SK-N-SH (cell line): ENCODE measurements at regions not wholly inside any gene's neighbourhood (a gene's known extent, or its start where the extent isn't known, plus 50 kb on each side); places are given as distances from the start of the nearest gene placed in this dataset.

Experiments used
- CTCF ChIA-PET: fragments of 300-600, 350-600 bp; formaldehyde crosslinking; extraction: SDS; loops from one replicate; lab custom pipeline; 2021; lab: Yijun Ruan, JAX
- POLR2A ChIA-PET: fragments of 350-600 bp; sonication (Branson Sonifier 250); formaldehyde crosslinking; extraction: SDS; loops from one replicate; lab custom pipeline; 2020; ENCODE audit warnings: antibody characterized with exemption, inconsistent platforms; lab: Yijun Ruan, JAX
- DNase-seq: peaks from one replicate; pipeline ENCODE4 v3.0.0; 2012
- H2AFZ ChIP-seq: fragments of 200-600 bp; sonication (generic); 2 replicates; pipeline ENCODE4 v1.8.1; 2016; ENCODE audit warnings: antibody characterized with exemption, mild to moderate bottlenecking, low read depth
- H3F3A ChIP-seq: fragments of 200-600 bp; sonication (generic); replicated peaks from 2 replicates; pipeline ENCODE3; 2016; ENCODE audit warnings: antibody characterized with exemption, mild to moderate bottlenecking; ENCODE audit not compliant: insufficient read depth
- H3K27ac ChIP-seq, 2 experiments: fragments of 200-500 bp in 1 of 2; fragments of 200-600 bp in 1 of 2; sonication (Bioruptor generic) in 1 of 2; sonication (generic), shearing (Covaris generic) in 1 of 2; 2 replicates each; pipeline versions ENCODE4 v1.5.1 to v1.6.1; 2014 to 2016; ENCODE audit warnings: low read depth in 2 of 2, inconsistent platforms in 1 of 2, low read length in 1 of 2, mild to moderate bottlenecking in 1 of 2, mixed read lengths in 1 of 2
- H3K27me3 ChIP-seq: fragments of 200-600 bp; sonication (generic), shearing (Covaris generic); 2 replicates; pipeline ENCODE4 v1.6.1; 2016; ENCODE audit warnings: mixed run types; ENCODE audit not compliant: insufficient read depth
- H3K36me3 ChIP-seq, 2 experiments: fragments of 200-500 bp in 1 of 2; fragments of 200-600 bp in 1 of 2; sonication (Bioruptor generic) in 1 of 2; sonication (generic) in 1 of 2; replicated peaks in 1 of 2; 2 replicates each; pipeline versions ENCODE3 to v1.5.1; 2014 to 2016; ENCODE audit warnings: low read length in 1 of 2, mild to moderate bottlenecking in 1 of 2; ENCODE audit not compliant: insufficient read depth in 2 of 2, control insufficient read depth in 1 of 2
- H3K4me1 ChIP-seq, 2 experiments: fragments of 200-500 bp in 1 of 2; fragments of 200-600 bp in 1 of 2; sonication (Bioruptor generic) in 1 of 2; sonication (generic), shearing (Covaris generic) in 1 of 2; 2 replicates each; pipeline versions ENCODE4 v1.5.1 to v1.6.1; 2014 to 2016; ENCODE audit warnings: low read depth in 1 of 2, low read length in 1 of 2, mixed run types in 1 of 2; ENCODE audit not compliant: insufficient read depth in 2 of 2, control insufficient read depth in 1 of 2
- H3K4me2 ChIP-seq: fragments of 200-600 bp; sonication (generic), shearing (Covaris generic); 2 replicates; pipeline ENCODE4 v1.6.1; 2017; ENCODE audit warnings: mixed run types
- H3K4me3 ChIP-seq, 2 experiments: fragments of 200-500 bp in 1 of 2; fragments of 200-600 bp in 1 of 2; sonication (Bioruptor generic) in 1 of 2; sonication (generic), shearing (Covaris generic) in 1 of 2; 2 replicates each; pipeline versions ENCODE4 v1.5.1 to v1.8.1; 2014 to 2016; ENCODE audit warnings: low read depth in 2 of 2, inconsistent platforms in 1 of 2, low read length in 1 of 2, mild to moderate bottlenecking in 1 of 2, mixed read lengths in 1 of 2, moderate library complexity in 1 of 2
- H3K79me2 ChIP-seq: fragments of 200-600 bp; sonication (generic); 2 replicates; pipeline ENCODE4 v1.8.1; 2017; ENCODE audit warnings: mild to moderate bottlenecking; ENCODE audit not compliant: insufficient read depth
- H3K9ac ChIP-seq: fragments of 200-600 bp; sonication (generic); 2 replicates; pipeline ENCODE4 v1.6.1; 2017; ENCODE audit warnings: mixed run types
- H3K9me2 ChIP-seq: fragments of 200-600 bp; sonication (generic); 2 replicates; pipeline ENCODE4 v1.6.1; 2017; ENCODE audit warnings: mixed run types
- H3K9me3 ChIP-seq: fragments of 200-600 bp; sonication (generic); 2 replicates; pipeline ENCODE4 v1.6.1; 2017; ENCODE audit warnings: mixed run types, mild to moderate bottlenecking, moderate library complexity
- H4K20me1 ChIP-seq: fragments of 200-600 bp; sonication (generic); 2 replicates; pipeline ENCODE4 v1.6.1; 2017; ENCODE audit warnings: mild to moderate bottlenecking, mixed run types; ENCODE audit not compliant: insufficient read depth
- FOSL2 ChIP-seq: IDR thresholded peaks from 2 replicates; pipeline ENCODE4 v1.4.0; 2012; ENCODE audit warnings: low read depth, mild to moderate bottlenecking, moderate library complexity, borderline replicate concordance
- MEF2A ChIP-seq: IDR thresholded peaks from 2 replicates; pipeline ENCODE4 v1.4.0; 2012; ENCODE audit warnings: low read depth, borderline replicate concordance
- NFIC ChIP-seq: IDR thresholded peaks from 2 replicates; pipeline ENCODE4 v1.4.0; 2012; ENCODE audit warnings: borderline replicate concordance
- RCOR1 ChIP-seq: fragments of 150-350 bp; IDR thresholded peaks from 2 replicates; pipeline ENCODE4 v1.6.1; 2017; ENCODE audit warnings: antibody characterized with exemption, low read length
- RXRA ChIP-seq: IDR thresholded peaks from 2 replicates; pipeline ENCODE4 v1.4.0; 2012; ENCODE audit warnings: low read depth, mild to moderate bottlenecking, borderline replicate concordance
- SIN3A ChIP-seq: IDR thresholded peaks from 2 replicates; pipeline ENCODE4 v1.6.1; 2012; ENCODE audit warnings: low read depth, mild to moderate bottlenecking, low read length, moderate library complexity, borderline replicate concordance
- SMC3 ChIP-seq: IDR thresholded peaks from 2 replicates; pipeline ENCODE4 v1.6.1; 2012; ENCODE audit warnings: low read depth, low read length, improper control_type of control experiment
- TAF1 ChIP-seq: IDR thresholded peaks from 2 replicates; pipeline ENCODE4 v1.6.1; 2012; ENCODE audit warnings: low read depth, mild to moderate bottlenecking, low read length, moderate library complexity, borderline replicate concordance
- TCF12 ChIP-seq: IDR thresholded peaks from 2 replicates; pipeline ENCODE4 v1.4.0; 2012
- USF2 ChIP-seq: fragments of 150-350 bp; IDR thresholded peaks from 2 replicates; pipeline ENCODE4 v1.6.1; 2017; ENCODE audit warnings: antibody characterized with exemption, low read length, low read depth, borderline replicate concordance
- ZBTB33 ChIP-seq: IDR thresholded peaks from 2 replicates; pipeline ENCODE4 v1.4.0; 2012; ENCODE audit warnings: low read depth, borderline replicate concordance
- WGBS: methylation state at CpG from one replicate; pipeline ENCODE4 v1.1.6; 2017; ENCODE audit warnings: low lambda C conversion rate; 5-methylcytosine and 5-hydroxymethylcytosine counted together
- TF ChIP-seq, protein P1 (sequence below): IDR thresholded peaks from 2 replicates; pipeline ENCODE4; 2012
- TF ChIP-seq, protein P2 (sequence below): fragments of 200-600 bp; sonication (generic); IDR thresholded peaks from 2 replicates; pipeline ENCODE4 v1.6.1; 2017; ENCODE audit warnings: antibody characterized with exemption, mild to moderate bottlenecking, moderate library complexity

DNA sequence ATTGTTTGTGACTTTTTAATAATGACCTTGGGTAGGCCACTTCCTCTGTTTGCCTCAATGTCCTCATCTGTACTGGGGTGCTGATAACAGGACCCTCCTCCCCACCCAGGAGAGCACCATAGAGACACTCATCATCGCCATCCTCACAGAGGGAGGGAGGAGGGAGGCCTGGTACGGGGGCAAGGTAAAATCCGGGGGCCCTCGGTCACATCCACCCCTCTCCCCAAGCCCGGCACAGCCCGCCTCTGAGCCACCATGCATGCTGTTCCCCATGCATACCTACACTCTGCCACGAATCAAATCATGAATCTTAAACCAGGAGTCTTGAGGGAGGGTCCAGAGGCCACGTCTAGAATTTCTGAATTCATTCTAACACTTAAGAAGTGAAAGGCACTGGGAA lies 74.9 kb upstream of the IQSEC1 start:
- H3K9me3 ChIP-seq = no peaks in the 10 kb centered on the region

GRCh38 chr3:13147344-13147743 lies 74.1 kb upstream of the IQSEC1 start:
- no peaks in the 10 kb centered on the region for H3K36me3 ChIP-seq
- 61% methylated on average over 4 of the region's 4 CpGs for WGBS
- H3K4me1 ChIP-seq = peaks cover 0 to 4% of the 10 kb centered on the region in 2 experiments; a peak in 1 of 4 replicates
- no peak overlapping the region for H3K27ac ChIP-seq
- H4K20me1 ChIP-seq = no peaks in the 10 kb centered on the region
- no peaks in the 10 kb centered on the region for H3K9me3 ChIP-seq
- no peak overlapping the region for H3K4me3 ChIP-seq
- TF ChIP-seq RCOR1 (no peak), MEF2A (no peak)
- TF ChIP-seq, protein P1, sequence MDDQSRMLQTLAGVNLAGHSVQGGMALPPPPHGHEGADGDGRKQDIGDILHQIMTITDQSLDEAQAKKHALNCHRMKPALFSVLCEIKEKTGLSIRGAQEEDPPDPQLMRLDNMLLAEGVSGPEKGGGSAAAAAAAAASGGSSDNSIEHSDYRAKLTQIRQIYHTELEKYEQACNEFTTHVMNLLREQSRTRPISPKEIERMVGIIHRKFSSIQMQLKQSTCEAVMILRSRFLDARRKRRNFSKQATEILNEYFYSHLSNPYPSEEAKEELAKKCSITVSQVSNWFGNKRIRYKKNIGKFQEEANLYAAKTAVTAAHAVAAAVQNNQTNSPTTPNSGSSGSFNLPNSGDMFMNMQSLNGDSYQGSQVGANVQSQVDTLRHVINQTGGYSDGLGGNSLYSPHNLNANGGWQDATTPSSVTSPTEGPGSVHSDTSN = no peak
- no peak overlapping the region for H3K9ac ChIP-seq
- POLR2A ChIA-PET = no interaction called here
- H3K9me2 ChIP-seq = no peaks in the 10 kb centered on the region
- no peaks in the 10 kb centered on the region for H3K27me3 ChIP-seq
- H3K4me2 ChIP-seq = no peak overlapping the region
- CTCF ChIA-PET = interaction anchor here (2.9 kb wide), 1 partner anchor 55 kb away, joined by 9 read pairs; no protein-coding TSS in a partner anchor
- H3F3A ChIP-seq = no peaks in the 10 kb centered on the region
- H2AFZ ChIP-seq = no peak overlapping the region
- no peaks in the 10 kb centered on the region for H3K79me2 ChIP-seq
- no peak for DNase-seq

More for the DNA sequence above, 74.9 kb upstream of the IQSEC1 start:
- whole genome bisulfite sequencing = 48% methylated on average over 8 of the region's 8 CpGs
- Histone ChIP-seq H3K27me3 (no peaks in the 10 kb centered on the region), H3K27ac (no peak overlapping the region), H4K20me1 (no peaks in the 10 kb centered on the region), H3K9me2 (no peaks in the 10 kb centered on the region), H3F3A (no peaks in the 10 kb centered on the region), H2AFZ (no peak overlapping the region), H3K4me3 (no peak overlapping the region), H3K4me2 (no peak overlapping the region), H3K79me2 (no peaks in the 10 kb centered on the region), H3K9ac (no peak overlapping the region), H3K36me3 (no peaks in the 10 kb centered on the region), H3K4me1 (peaks cover 0 to 4% of the 10 kb centered on the region in 2 experiments; a peak in 1 of 4 replicates)
- CTCF ChIA-PET = no interaction called here
- POLR2A ChIA-PET = no interaction called here
- no peak for TF ChIP-seq FOSL2
- TF ChIP-seq, protein P2, sequence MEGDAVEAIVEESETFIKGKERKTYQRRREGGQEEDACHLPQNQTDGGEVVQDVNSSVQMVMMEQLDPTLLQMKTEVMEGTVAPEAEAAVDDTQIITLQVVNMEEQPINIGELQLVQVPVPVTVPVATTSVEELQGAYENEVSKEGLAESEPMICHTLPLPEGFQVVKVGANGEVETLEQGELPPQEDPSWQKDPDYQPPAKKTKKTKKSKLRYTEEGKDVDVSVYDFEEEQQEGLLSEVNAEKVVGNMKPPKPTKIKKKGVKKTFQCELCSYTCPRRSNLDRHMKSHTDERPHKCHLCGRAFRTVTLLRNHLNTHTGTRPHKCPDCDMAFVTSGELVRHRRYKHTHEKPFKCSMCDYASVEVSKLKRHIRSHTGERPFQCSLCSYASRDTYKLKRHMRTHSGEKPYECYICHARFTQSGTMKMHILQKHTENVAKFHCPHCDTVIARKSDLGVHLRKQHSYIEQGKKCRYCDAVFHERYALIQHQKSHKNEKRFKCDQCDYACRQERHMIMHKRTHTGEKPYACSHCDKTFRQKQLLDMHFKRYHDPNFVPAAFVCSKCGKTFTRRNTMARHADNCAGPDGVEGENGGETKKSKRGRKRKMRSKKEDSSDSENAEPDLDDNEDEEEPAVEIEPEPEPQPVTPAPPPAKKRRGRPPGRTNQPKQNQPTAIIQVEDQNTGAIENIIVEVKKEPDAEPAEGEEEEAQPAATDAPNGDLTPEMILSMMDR = no peak
- DNase-seq = no peak

DNA sequence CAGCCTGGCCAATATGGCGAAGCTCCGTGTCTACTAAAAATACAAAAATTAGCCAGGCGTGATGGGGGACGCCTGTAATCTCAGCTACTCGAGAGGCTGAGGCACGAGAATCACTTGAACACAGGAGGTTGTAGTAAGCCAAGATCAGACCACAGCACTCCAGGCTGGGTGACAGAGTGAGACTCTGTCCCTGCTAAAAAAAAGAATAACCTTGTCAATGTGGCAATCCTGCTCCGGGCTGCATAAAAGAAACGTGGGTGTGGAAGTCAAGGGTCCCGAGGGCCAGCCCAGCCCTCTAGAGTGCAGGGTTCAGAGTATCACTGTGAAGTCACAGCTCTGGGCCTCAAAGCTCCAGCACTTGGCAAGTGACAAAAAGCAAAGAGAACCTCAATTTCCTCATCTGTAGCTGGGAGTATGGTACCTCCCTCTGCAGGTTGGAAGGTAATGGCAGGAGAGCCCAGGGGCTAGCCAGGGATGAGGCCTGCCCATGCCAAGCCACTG lies 73.5 kb upstream of the IQSEC1 start:
- Histone ChIP-seq H3K36me3 (no peaks in the 10 kb centered on the region), H3K9me3 (no peaks in the 10 kb centered on the region), H3F3A (no peaks in the 10 kb centered on the region), H3K4me2 (no peak overlapping the region), H3K4me3 (no peak overlapping the region), H3K79me2 (no peaks in the 10 kb centered on the region), H4K20me1 (no peaks in the 10 kb centered on the region), H3K9ac (no peak overlapping the region), H3K4me1 (peaks cover 0 to 4% of the 10 kb centered on the region in 2 experiments; a peak in 1 of 4 replicates), H3K9me2 (no peaks in the 10 kb centered on the region), H3K27me3 (no peaks in the 10 kb centered on the region), H3K27ac (no peak overlapping the region), H2AFZ (no peak overlapping the region)
- POLR2A ChIA-PET = no interaction called here
- no peak for DNase-seq
- CTCF ChIA-PET = interaction anchor here (2.9 kb wide), 1 partner anchor 54 kb away, joined by 9 read pairs; no protein-coding TSS in a partner anchor
- 33% methylated on average over 8 of the region's 9 CpGs for WGBS
- TF ChIP-seq ZBTB33 = no peak
- no peak for TF ChIP-seq RCOR1
- TF ChIP-seq, protein P2 = no peak
- no peak for TF ChIP-seq TCF12
- no peak for TF ChIP-seq NFIC
- no peak for TF ChIP-seq SIN3A
- no peak for TF ChIP-seq TAF1
- no peak for TF ChIP-seq SMC3
- TF ChIP-seq USF2 = no peak
- TF ChIP-seq RXRA = no peak
